ENCODE measurements at regions not wholly inside any gene's neighbourhood (a gene's known extent, or its start where the extent isn't known, plus 50 kb on each side); places are given as distances from the start of the nearest gene placed in this dataset.

- no peak for DNase-seq
These were observed 60.8 kb upstream of the ARHGEF3 start for GRCh38 chr3:56862352-56863062.

- no peak for DNase-seq
These were observed 59.8 kb upstream of the ARHGEF3 start for GRCh38 chr3:56861511-56861910.

- DNase-seq = no peak
These were observed 59.2 kb upstream of the ARHGEF3 start for GRCh38 chr3:56860939-56861338.

- DNase-seq = no peak
These were observed 58.6 kb upstream of the ARHGEF3 start for GRCh38 chr3:56860351-56860750.

- no peak for DNase-seq
These were observed 56.6 kb upstream of the ARHGEF3 start for GRCh38 chr3:56858331-56858730.

- DNase-seq = no peak
These were observed 55.4 kb upstream of the ARHGEF3 start for GRCh38 chr3:56857178-56857577.

GRCh38 chr3:56856752-56857151 is 55.0 kb upstream of the ARHGEF3 start:
- DNase-seq = no peak

GRCh38 chr3:56855856-56856512 is 54.2 kb upstream of the ARHGEF3 start:
- no peak for DNase-seq

- DNase-seq = no peak
These were observed 53.3 kb upstream of the ARHGEF3 start for GRCh38 chr3:56854856-56855611.

- DNase-seq = no peak
These were observed 50.5 kb upstream of the ARHGEF3 start for GRCh38 chr3:56851966-56852884.

Measured in left hindlimb (tissue), 1 donor.